Peyer's patch (tissue), 4 donors: ENCODE measurements at regions not wholly inside any gene's neighbourhood (a gene's known extent, or its start where the extent isn't known, plus 50 kb on each side); places are given as distances from the start of the nearest gene placed in this dataset.

Experiments used
- POLR2A ChIP-seq, 2 donors: fragments of 450-650 bp; IDR thresholded peaks; one replicate each; pipeline ENCODE4 v1.5.1; 2017; ENCODE audit warnings: antibody characterized with exemption in 2 of 2, mild to moderate bottlenecking in 2 of 2, moderate library complexity in 2 of 2
- TF ChIP-seq, protein P1 (sequence below), 6 experiments: fragments of 450-650 bp in 4 of 6; fragments of 200-600 bp in 2 of 6; sonication (generic) in 1 of 6; IDR thresholded peaks; one replicate each; pipeline ENCODE4 v1.5.1; 2017 to 2019; ENCODE audit warnings: antibody characterized with exemption in 6 of 6, mild to moderate bottlenecking in 3 of 6, moderate library complexity in 1 of 6

DNA sequence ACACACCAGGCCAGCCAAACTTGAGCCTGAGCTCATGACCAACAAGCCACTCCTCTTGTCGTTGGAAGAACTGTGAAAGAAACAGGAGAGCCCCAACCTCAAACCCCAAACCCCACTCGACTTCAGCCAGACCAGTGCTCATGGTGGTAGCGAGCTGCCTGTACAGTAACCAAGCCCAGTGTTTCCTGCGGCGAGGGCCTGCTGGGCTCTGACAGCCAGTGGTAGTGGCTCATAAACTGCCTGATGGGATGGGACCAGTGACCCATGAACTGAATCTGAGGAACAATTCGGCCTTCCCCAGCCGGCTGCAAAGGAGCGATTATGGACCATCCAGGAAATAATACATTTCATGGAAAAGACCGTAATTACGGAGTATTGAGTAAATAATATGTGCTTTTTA, 191.9 kb downstream of the RPS24 start:
- TF ChIP-seq, protein P1, sequence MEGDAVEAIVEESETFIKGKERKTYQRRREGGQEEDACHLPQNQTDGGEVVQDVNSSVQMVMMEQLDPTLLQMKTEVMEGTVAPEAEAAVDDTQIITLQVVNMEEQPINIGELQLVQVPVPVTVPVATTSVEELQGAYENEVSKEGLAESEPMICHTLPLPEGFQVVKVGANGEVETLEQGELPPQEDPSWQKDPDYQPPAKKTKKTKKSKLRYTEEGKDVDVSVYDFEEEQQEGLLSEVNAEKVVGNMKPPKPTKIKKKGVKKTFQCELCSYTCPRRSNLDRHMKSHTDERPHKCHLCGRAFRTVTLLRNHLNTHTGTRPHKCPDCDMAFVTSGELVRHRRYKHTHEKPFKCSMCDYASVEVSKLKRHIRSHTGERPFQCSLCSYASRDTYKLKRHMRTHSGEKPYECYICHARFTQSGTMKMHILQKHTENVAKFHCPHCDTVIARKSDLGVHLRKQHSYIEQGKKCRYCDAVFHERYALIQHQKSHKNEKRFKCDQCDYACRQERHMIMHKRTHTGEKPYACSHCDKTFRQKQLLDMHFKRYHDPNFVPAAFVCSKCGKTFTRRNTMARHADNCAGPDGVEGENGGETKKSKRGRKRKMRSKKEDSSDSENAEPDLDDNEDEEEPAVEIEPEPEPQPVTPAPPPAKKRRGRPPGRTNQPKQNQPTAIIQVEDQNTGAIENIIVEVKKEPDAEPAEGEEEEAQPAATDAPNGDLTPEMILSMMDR (IDR thresholded peaks at IDR 0.05) = no peak
- TF ChIP-seq POLR2A (IDR thresholded peaks at IDR 0.05) = no peak
